GM11168 (cell line): ENCODE measurements at regions not wholly inside any gene's neighbourhood (a gene's known extent, or its start where the extent isn't known, plus 50 kb on each side); places are given as distances from the start of the nearest gene placed in this dataset.

ENCODE experiments used
- in situ Hi-C: fragments of 300-500 bp; cut with MboI; formaldehyde crosslinking; loops from one replicate; pipeline ENCODE4 v1.12.0; 2022; ENCODE audit warnings: low sequenced_read_pairs; ENCODE audit not compliant: unreplicated experiment

DNA sequence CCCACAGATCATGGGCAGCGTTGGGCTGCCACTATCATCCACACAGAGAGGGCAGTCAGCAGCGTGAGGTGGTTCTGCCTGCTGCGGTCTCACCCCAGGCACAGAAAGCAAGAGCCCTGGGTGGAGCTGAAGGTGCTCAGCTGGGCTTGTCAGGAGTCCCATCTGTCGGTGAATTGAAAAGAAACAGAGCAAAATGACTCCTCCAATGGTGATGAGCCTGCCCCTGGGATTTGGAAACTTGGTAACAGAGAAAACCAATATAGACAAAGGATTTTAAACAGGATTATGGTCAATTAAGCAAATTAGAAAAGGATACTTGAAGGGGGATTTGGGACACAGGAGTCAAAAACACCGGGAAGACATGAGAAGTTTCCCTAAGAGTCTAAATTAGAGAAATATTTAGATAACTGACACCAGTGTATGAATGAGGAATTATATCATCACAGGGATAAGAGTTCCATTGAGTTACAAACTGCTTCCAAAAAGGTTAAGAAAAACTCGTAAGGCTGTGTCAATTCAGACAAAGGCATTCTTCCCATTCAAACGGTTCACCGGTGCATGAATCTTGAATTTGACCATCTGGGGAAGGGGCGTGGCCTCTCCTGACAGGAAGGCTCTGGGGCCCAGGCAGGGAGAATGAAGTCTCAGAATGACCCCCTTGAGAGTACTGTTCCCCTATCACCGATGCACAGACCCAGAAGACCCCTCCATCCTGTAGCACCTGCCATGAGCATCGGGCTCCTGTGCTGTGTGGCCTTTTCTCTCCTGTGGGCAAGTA is 70.0 kb upstream of the PRSS58 start:
- in situ Hi-C loops = no loop called here

DNA sequence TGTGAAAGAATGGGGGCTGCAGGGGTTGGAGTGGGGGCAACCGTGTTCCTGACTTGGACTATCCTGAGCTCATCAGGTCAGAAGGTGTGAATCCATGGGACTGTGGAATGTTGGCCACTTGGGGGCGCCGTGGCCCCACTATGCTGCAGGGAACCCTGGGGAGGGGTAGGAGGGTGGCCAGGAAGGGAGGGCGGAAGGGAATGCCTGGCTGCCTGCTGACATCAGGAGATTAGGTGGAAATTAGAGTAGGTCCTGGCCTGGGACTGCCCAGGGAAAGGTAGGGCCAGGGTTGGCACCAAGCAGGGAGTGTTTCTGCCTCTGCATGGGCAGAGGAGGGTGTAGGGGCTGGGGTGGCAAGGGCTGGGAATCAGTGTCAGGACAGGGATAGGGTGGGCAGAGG is 65.8 kb upstream of the PRSS58 start:
- in situ Hi-C loops = no loop called here

- in situ Hi-C loops = no loop called here
These were observed 63.5 kb upstream of the PRSS58 start for GRCh38 chr7:142321391-142321790.

DNA sequence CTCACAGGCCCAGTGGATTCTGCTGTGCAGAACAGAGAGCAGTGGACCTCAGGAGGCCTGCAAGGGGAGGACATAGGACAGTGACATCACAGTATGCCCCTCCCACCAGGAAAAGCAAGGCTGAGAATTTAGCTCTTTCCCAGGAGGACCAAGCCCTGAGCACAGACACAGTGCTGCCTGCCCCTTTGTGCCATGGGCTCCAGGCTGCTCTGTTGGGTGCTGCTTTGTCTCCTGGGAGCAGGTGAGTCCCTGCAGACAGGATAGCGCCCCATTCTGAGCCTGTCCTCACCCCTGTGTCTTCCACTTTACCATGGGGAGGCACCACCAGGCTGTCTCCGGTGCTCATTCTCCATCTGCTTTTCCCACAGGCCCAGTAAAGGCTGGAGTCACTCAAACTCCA is 63.0 kb upstream of the PRSS58 start:
- in situ Hi-C loops = no loop called here

GRCh38 chr7:142319970-142320369 is 62.1 kb upstream of the PRSS58 start:
- in situ Hi-C loops = no loop called here

GRCh38 chr7:142314281-142314680 is 56.4 kb upstream of the PRSS58 start:
- in situ Hi-C loops = no loop called here

DNA sequence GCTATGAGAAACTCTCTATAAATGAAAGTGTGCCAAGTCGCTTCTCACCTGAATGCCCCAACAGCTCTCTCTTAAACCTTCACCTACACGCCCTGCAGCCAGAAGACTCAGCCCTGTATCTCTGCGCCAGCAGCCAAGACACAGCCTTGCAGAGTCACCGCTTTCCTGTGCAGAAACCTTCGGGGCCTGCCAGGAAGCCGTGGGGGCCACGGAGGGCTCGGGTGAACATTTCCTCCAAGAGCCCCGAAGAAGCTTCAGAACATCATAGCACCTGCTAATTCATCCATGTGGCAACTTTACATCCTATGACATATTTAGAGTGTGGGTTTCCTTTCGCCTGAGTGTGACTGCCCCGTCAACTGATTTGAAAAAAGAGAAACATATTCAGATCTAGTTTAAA is 55.7 kb upstream of the PRSS58 start:
- in situ Hi-C loops = no loop called here

- in situ Hi-C loops = no loop called here
These were observed 54.0 kb upstream of the PRSS58 start for GRCh38 chr7:142311876-142312275.

DNA sequence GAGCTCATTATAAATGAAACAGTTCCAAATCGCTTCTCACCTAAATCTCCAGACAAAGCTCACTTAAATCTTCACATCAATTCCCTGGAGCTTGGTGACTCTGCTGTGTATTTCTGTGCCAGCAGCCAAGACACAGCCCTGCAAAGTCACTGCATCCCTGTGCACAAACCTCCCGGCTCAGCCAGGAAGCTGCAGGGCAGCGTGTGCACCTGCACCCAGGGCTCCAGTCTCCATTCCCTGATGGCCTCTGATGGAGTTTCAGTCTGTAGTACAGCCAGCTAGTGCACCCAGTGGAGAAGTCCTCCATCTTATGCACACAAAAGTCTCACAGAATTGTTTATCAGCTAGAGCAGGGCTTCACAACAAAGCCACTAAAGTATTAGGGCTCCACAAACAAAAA is 51.1 kb upstream of the PRSS58 start:
- in situ Hi-C loops = no loop called here

- in situ Hi-C loops = no loop called here
These were observed 50.5 kb upstream of the PRSS58 start for GRCh38 chr7:142308326-142308725.
